IPS-15b (cell line): ENCODE measurements at regions not wholly inside any gene's neighbourhood (a gene's known extent, or its start where the extent isn't known, plus 50 kb on each side); places are given as distances from the start of the nearest gene placed in this dataset.
"Not testable (repeated sequence)": the region's sequence is repeated elsewhere in the genome, so short reads cannot be mapped to it uniquely, and the experiment has no call there.

Experiments used
- H3K27me3 ChIP-seq: one replicate; pipeline ENCODE4 v1.6.1; 2013; ENCODE audit warnings: low read length; ENCODE audit not compliant: control insufficient read depth, insufficient read depth
- H3K36me3 ChIP-seq: one replicate; pipeline ENCODE4 v1.6.1; 2013; ENCODE audit warnings: low read length; ENCODE audit not compliant: control insufficient read depth, insufficient read depth
- H3K4me1 ChIP-seq: one replicate; pipeline ENCODE4 v1.6.1; 2013; ENCODE audit warnings: mild to moderate bottlenecking, low read length; ENCODE audit not compliant: control insufficient read depth, insufficient read depth
- H3K4me3 ChIP-seq: one replicate; pipeline ENCODE4 v1.5.1; 2013; ENCODE audit warnings: low read depth, low read length
- H3K9ac ChIP-seq: one replicate; pipeline ENCODE4 v1.6.1; 2013; ENCODE audit warnings: low read depth, mild to moderate bottlenecking, low read length
- H3K9me3 ChIP-seq: one replicate; pipeline ENCODE4 v1.6.1; 2013; ENCODE audit warnings: mild to moderate bottlenecking, low read length; ENCODE audit not compliant: control insufficient read depth, insufficient read depth

GRCh38 chr12:85625467-85625866, 210.7 kb downstream of the RASSF9 start:
- no peaks in the 10 kb centered on the region for H3K9me3 ChIP-seq
- H3K9ac ChIP-seq = no peak overlapping the region
- H3K36me3 ChIP-seq = no peaks in the 10 kb centered on the region
- no peaks in the 10 kb centered on the region for H3K27me3 ChIP-seq
- no peaks in the 10 kb centered on the region for H3K4me1 ChIP-seq
- no peak overlapping the region for H3K4me3 ChIP-seq

GRCh38 chr12:85626001-85626783, 210.0 kb downstream of the RASSF9 start:
- Histone ChIP-seq H3K27me3 (no peaks in the 10 kb centered on the region), H3K9me3 (no peaks in the 10 kb centered on the region), H3K9ac (no peak overlapping the region)

GRCh38 chr12:85626784-85627171, 209.4 kb downstream of the RASSF9 start:
- Histone ChIP-seq H3K4me3 (no peak overlapping the region), H3K27me3 (no peaks in the 10 kb centered on the region), H3K9ac (no peak overlapping the region), H3K9me3 (no peaks in the 10 kb centered on the region), H3K4me1 (no peaks in the 10 kb centered on the region), H3K36me3 (no peaks in the 10 kb centered on the region)

More at GRCh38 chr12:85626001-85626783, 210.0 kb downstream of the RASSF9 start:
- Histone ChIP-seq H3K4me1 (no peaks in the 10 kb centered on the region), H3K4me3 (no peak overlapping the region), H3K36me3 (no peaks in the 10 kb centered on the region)

- H3K4me3 ChIP-seq = no peak overlapping the region
- H3K36me3 ChIP-seq = no peaks in the 10 kb centered on the region
- no peak overlapping the region for H3K9ac ChIP-seq
- H3K27me3 ChIP-seq = no peaks in the 10 kb centered on the region
- no peaks in the 10 kb centered on the region for H3K4me1 ChIP-seq
- H3K9me3 ChIP-seq = no peaks in the 10 kb centered on the region
Measured at GRCh38 chr12:85627584-85627983, 208.6 kb downstream of the RASSF9 start.

GRCh38 chr12:85628562-85628961, 207.6 kb downstream of the RASSF9 start:
- H3K27me3 ChIP-seq, H3K4me1 ChIP-seq, H3K4me3 ChIP-seq, H3K9me3 ChIP-seq, H3K36me3 ChIP-seq, H3K9ac ChIP-seq: not testable (repeated sequence)

GRCh38 chr12:85630851-85631250, 205.4 kb downstream of the RASSF9 start:
- no peaks in the 10 kb centered on the region for H3K9me3 ChIP-seq

GRCh38 chr12:85632390-85632789, 203.8 kb downstream of the RASSF9 start:
- H3K9ac ChIP-seq = no peak overlapping the region
- no peaks in the 10 kb centered on the region for H3K4me1 ChIP-seq
- H3K4me3 ChIP-seq = no peak overlapping the region
- no peaks in the 10 kb centered on the region for H3K36me3 ChIP-seq
- no peaks in the 10 kb centered on the region for H3K9me3 ChIP-seq
- no peaks in the 10 kb centered on the region for H3K27me3 ChIP-seq

More at GRCh38 chr12:85630851-85631250, 205.4 kb downstream of the RASSF9 start:
- H3K9ac ChIP-seq = no peak overlapping the region
- H3K36me3 ChIP-seq = no peaks in the 10 kb centered on the region
- H3K4me1 ChIP-seq = no peaks in the 10 kb centered on the region
- no peaks in the 10 kb centered on the region for H3K27me3 ChIP-seq
- no peak overlapping the region for H3K4me3 ChIP-seq

- Histone ChIP-seq H3K4me1 (no peaks in the 10 kb centered on the region), H3K9ac (no peak overlapping the region), H3K27me3 (no peaks in the 10 kb centered on the region), H3K36me3 (no peaks in the 10 kb centered on the region), H3K4me3 (no peak overlapping the region), H3K9me3 (no peaks in the 10 kb centered on the region)
Measured at GRCh38 chr12:85633491-85633890, 202.7 kb downstream of the RASSF9 start.

- Histone ChIP-seq H3K9ac (no peak overlapping the region), H3K4me3 (no peak overlapping the region), H3K9me3 (no peaks in the 10 kb centered on the region), H3K36me3 (no peaks in the 10 kb centered on the region), H3K27me3 (no peaks in the 10 kb centered on the region), H3K4me1 (no peaks in the 10 kb centered on the region)
Measured at GRCh38 chr12:85639834-85640233, 196.4 kb downstream of the RASSF9 start.

GRCh38 chr12:85641796-85642195, 194.4 kb downstream of the RASSF9 start:
- no peaks in the 10 kb centered on the region for H3K4me1 ChIP-seq
- no peaks in the 10 kb centered on the region for H3K27me3 ChIP-seq
- no peak overlapping the region for H3K9ac ChIP-seq

GRCh38 chr12:85642288-85642687, 193.9 kb downstream of the RASSF9 start:
- H3K9me3 ChIP-seq = no peaks in the 10 kb centered on the region
- H3K4me1 ChIP-seq = no peaks in the 10 kb centered on the region
- H3K4me3 ChIP-seq = no peak overlapping the region
- no peaks in the 10 kb centered on the region for H3K36me3 ChIP-seq
- no peak overlapping the region for H3K9ac ChIP-seq
- H3K27me3 ChIP-seq = no peaks in the 10 kb centered on the region

More at GRCh38 chr12:85641796-85642195, 194.4 kb downstream of the RASSF9 start:
- Histone ChIP-seq H3K4me3 (no peak overlapping the region), H3K9me3 (no peaks in the 10 kb centered on the region), H3K36me3 (no peaks in the 10 kb centered on the region)

- no peaks in the 10 kb centered on the region for H3K36me3 ChIP-seq
- H3K4me1 ChIP-seq = no peaks in the 10 kb centered on the region
- H3K9ac ChIP-seq = no peak overlapping the region
- no peaks in the 10 kb centered on the region for H3K27me3 ChIP-seq
- H3K9me3 ChIP-seq = no peaks in the 10 kb centered on the region
- no peak overlapping the region for H3K4me3 ChIP-seq
Measured at GRCh38 chr12:85642808-85643207, 193.4 kb downstream of the RASSF9 start.
